RWPE1 (cell line): ENCODE measurements at regions not wholly inside any gene's neighbourhood (a gene's known extent, or its start where the extent isn't known, plus 50 kb on each side); places are given as distances from the start of the nearest gene placed in this dataset.

ENCODE experiments used
- CTCF ChIA-PET: fragments of 350-600 bp; sonication (Branson Sonifier 250); formaldehyde crosslinking; extraction: SDS; loops from one replicate; lab custom pipeline; 2021; lab: Yijun Ruan, JAX
- POLR2A ChIA-PET: fragments of 400-600 bp; formaldehyde crosslinking; extraction: SDS; loops from one replicate; lab custom pipeline; 2020; ENCODE audit warnings: antibody characterized with exemption; ENCODE audit not compliant: low non-redundant PET; lab: Yijun Ruan, JAX
- DNase-seq: peaks from one replicate; pipeline ENCODE4 v3.0.0; 2012; ENCODE audit warnings: low spot score
- H3K27ac ChIP-seq: fragments of 450-650 bp; 2 replicates; pipeline ENCODE4 v1.5.1; 2017
- TF ChIP-seq, protein P1 (sequence below): fragments of 450-650 bp; conservative IDR thresholded peaks from 2 replicates; pipeline ENCODE4 v1.5.1; 2017; ENCODE audit warnings: low read depth, mild to moderate bottlenecking

DNA sequence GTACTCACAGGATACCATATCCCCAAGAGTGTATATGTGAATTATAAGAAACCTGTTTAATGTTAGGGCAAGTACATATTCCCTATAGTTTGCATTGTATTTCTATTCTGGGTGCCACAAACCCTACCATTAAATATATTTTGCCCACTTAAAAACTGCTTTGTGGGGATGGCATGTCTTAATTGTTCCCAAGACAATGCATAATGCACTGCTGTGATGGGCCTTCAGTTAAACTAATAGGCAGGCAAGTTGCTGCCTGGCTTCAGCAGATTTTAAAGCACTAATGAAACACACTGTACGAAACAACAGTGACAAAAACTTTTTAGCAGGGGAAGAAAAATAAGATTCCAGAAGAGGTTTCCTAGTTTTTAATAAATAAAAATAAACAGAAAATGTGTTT lies 104.8 kb upstream of the VRK2 start:
- POLR2A ChIA-PET: no interaction called here
- CTCF ChIA-PET: no interaction called here
- no peak for DNase-seq
- TF ChIP-seq, protein P1, sequence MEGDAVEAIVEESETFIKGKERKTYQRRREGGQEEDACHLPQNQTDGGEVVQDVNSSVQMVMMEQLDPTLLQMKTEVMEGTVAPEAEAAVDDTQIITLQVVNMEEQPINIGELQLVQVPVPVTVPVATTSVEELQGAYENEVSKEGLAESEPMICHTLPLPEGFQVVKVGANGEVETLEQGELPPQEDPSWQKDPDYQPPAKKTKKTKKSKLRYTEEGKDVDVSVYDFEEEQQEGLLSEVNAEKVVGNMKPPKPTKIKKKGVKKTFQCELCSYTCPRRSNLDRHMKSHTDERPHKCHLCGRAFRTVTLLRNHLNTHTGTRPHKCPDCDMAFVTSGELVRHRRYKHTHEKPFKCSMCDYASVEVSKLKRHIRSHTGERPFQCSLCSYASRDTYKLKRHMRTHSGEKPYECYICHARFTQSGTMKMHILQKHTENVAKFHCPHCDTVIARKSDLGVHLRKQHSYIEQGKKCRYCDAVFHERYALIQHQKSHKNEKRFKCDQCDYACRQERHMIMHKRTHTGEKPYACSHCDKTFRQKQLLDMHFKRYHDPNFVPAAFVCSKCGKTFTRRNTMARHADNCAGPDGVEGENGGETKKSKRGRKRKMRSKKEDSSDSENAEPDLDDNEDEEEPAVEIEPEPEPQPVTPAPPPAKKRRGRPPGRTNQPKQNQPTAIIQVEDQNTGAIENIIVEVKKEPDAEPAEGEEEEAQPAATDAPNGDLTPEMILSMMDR: no peak
- H3K27ac ChIP-seq: no peak overlapping the region

DNA sequence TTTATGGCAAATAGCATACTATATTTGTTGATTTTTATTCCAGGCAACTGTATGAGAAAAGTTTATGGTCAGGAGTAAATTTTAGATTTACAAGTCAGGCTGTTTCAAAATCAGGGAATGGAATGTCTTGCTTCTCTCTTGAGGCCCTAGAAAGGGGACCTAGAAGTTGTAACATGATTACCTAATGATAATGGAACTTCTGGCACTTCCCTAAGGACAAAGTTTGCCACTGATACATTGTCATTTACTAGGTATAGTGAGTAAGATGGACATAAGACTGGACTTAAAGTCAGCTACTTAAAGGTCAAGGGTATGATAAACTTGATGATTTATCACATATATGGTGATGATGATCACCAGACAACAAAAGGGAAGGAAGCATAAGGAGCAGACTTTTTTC lies 103.3 kb upstream of the VRK2 start:
- POLR2A ChIA-PET: no interaction called here
- CTCF ChIA-PET: interaction anchor here (1.0 kb wide), 1 partner anchor 14 kb away, joined by 3 read pairs; no protein-coding TSS in a partner anchor
- no peak for DNase-seq
- H3K27ac ChIP-seq: no peak overlapping the region
- TF ChIP-seq, protein P1: no peak

DNA sequence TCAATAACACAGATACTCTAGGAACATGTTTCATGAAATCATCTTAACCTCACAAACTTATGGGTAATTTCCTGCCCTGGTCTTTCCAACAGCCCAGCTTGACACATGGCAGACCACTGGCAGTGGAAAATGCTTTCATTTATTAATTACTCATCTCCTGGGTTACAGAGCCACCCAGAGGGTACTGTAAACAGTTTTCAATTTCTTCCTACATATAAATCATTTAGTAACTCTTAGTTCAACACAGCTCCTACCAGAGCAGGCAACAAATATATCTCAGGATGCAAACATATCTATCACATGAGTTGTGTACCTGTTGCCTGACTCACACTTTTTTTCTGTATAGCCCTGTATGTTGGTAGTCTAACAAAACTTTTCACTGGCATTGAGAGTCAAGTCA lies 99.2 kb upstream of the VRK2 start:
- CTCF ChIA-PET: no interaction called here
- no peak overlapping the region for H3K27ac ChIP-seq
- DNase-seq: no peak
- TF ChIP-seq, protein P1: no peak
- POLR2A ChIA-PET: no interaction called here

DNA sequence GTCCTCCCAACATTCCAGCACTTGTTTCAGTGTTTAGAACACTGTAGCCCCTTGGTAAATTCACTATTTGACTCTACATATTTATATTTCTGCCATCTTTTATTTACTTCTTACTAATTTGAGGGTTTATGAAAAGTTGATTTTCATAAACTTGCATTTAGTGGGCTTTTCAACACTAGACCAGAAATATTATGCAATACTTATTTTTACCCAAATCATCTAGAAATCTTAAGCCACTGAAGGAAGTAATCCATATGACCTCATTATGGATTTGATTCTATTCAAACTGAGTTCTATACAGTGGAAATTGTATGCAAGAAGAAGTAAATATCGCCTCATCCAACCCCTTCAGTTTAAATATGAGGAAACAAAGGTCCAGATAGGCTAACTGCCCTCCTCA lies 92.6 kb upstream of the VRK2 start:
- ChIA-PET CTCF (no interaction called here), POLR2A (no interaction called here)
- no peak for DNase-seq
- TF ChIP-seq, protein P1: no peak
- no peak overlapping the region for H3K27ac ChIP-seq

DNA sequence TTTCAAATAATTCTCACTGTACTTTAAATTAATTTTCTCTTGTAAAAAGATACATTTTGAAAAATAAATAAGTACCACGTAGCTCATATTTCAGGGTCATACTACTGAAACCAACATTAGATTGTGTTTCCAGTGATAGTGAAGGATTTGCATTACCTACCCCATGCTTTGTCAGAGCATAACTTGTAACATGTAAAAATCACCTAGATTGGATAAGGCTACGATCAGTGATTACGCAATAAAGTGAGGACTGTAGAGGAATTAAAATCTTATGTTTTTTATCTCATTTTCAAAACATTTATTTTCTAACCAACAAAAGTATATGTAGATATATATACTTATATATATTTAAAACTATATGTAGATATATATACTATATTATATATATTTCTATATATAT lies 89.4 kb upstream of the VRK2 start:
- CTCF ChIA-PET: interaction anchor here (1.3 kb wide), 1 partner anchor 197 kb away, joined by 5 read pairs; no protein-coding TSS in a partner anchor

DNA sequence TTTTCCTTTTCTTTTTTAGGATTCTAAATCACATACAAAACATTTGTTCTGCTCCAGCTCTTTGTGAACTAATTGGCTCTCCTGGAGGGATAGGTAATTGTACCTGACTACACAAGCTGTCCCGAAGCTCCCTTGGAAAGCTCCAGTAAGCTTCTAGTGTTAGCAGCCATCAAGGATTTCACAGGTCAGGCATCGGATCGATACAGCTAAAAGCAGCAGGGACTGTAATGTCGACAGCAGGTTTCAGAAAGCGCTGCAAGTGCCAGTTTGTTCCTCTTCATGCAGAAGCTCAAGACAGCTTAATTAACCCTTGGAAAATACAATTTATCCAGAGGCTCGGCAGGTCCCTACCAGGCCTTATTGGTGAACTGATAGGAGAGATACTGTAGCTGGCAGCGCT lies 87.2 kb upstream of the VRK2 start:
- DNase-seq: no peak
- POLR2A ChIA-PET: no interaction called here
- TF ChIP-seq, protein P1: no peak
- CTCF ChIA-PET: interaction anchor here (0.7 kb wide), 1 partner anchor 790 kb away, joined by 3 read pairs; no protein-coding TSS in a partner anchor
- no peak overlapping the region for H3K27ac ChIP-seq

More for the DNA sequence above, 89.4 kb upstream of the VRK2 start:
- TF ChIP-seq, protein P1: no peak
- POLR2A ChIA-PET: no interaction called here
- no peak for DNase-seq
- H3K27ac ChIP-seq: no peak overlapping the region

DNA sequence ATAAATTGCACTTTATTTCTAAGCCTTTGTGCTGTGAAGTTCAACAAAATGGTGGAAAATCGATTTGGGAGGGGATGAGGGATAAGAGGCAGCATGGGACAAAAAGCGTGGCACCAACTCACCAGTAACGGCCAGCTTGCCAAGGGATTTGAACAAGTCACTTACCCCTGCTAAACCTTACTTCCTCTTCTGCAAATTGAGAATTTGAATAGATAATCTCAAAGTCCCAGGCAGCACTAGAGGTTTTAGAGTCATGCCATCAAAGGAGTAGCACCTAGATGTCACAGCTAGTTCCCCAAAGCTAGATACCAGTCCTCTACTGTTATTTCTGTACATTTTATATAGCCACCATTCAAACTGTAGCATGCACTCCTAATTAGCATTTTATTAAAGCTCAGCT lies 83.7 kb upstream of the VRK2 start:
- DNase-seq: no peak
- CTCF ChIA-PET: no interaction called here
- POLR2A ChIA-PET: no interaction called here
- TF ChIP-seq, protein P1: no peak
- H3K27ac ChIP-seq: no peak overlapping the region
